ENCODE measurements at regions not wholly inside any gene's neighbourhood (a gene's known extent, or its start where the extent isn't known, plus 50 kb on each side); places are given as distances from the start of the nearest gene placed in this dataset.
A peak's percentile ranks its signal among the peaks of the same experiment; 100 is the strongest.

DNA sequence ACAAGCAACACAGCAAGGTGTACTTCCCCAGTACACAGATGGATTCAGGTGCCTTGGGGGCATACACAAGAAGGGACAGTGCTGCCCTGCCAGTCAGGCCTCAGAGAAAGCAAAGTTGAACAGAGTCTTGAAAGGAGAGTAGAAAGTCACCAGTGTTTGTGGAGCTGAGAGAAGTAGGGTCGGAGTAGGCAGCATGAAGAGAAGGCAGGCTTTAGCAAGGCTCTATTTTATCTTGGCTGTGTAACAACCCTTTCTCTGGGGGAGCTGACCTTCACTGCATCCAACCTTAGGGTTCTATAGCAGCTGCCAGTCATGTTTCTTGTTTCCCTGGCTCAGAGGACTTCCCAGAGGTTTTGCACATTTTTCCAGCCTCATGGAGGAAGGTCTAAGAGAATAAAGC is 77.4 kb upstream of the BLID start:
- Mint-ChIP-seq H3K4me3 (no peak overlapping the region), H3K4me1 (no peaks in the 10 kb centered on the region), H3K36me3 (no peaks in the 10 kb centered on the region), H3K27ac (no peak overlapping the region), H3K27me3 (peaks cover 4% of the 10 kb centered on the region), H3K9me3 (peaks cover 0 to 5% (median 0%) of the 10 kb centered on the region in 3 donors)

DNA sequence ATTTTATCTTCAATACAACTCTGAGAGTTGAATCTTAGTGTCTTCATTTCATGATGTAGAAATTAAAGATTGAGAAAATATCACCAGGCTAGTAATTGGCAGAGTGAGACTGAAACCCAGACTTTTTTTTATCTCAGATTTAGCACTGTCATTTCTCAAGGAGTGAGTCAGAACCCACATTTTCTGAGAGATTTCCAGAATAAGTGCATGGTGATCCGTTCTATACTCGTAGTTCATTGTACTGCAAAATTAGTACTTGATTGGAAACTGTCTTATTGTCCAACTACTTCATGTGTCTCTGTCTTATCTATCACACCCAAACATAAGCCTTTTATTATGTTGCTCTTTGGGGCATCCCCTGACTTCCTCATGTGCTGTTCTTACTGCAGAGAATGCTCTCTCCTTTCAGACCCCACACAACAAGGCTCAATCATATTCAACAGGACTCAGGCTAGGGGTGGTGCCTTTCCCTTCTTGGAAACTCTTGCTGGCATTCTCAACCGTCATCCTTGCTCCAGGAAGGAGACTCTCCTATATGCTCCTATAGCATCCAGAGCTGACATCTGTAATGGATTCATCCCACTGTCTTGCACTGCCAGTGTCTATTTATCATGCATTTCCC is 76.7 kb upstream of the BLID start:
- Mint-ChIP-seq H3K27ac (no peak overlapping the region), H3K9me3 (peaks cover 0 to 5% (median 0%) of the 10 kb centered on the region in 3 donors), H3K27me3 (peaks cover 4% of the 10 kb centered on the region), H3K36me3 (no peaks in the 10 kb centered on the region), H3K4me3 (peak overlapping the region in 1 of 4 donors; percentile 32), H3K4me1 (no peaks in the 10 kb centered on the region)

DNA sequence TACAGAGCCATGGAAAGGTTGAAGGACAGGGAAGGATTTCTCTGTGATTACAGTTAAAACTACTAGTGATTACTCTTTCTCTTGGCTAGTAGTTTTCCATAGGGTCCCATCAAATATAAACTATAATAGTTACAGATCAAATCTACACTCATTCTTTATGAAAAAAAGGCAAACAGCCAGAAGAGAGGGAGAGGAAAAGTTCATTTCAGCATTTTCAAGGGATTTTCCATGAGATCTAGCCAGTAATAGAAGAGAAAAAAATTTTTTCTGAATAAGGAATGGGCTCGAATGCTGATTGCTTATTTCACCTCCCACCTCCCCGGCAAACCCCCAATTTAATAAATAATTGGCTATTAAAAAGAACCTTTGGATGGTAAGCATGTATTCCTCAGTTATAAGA is 74.8 kb upstream of the BLID start:
- H3K9me3 Mint-ChIP-seq = peaks cover 0 to 2% (median 0%) of the 10 kb centered on the region in 3 donors
- no peaks in the 10 kb centered on the region for H3K4me1 Mint-ChIP-seq
- H3K27ac Mint-ChIP-seq = no peak overlapping the region
- no peaks in the 10 kb centered on the region for H3K27me3 Mint-ChIP-seq
- no peak overlapping the region for H3K4me3 Mint-ChIP-seq
- H3K36me3 Mint-ChIP-seq = no peaks in the 10 kb centered on the region

DNA sequence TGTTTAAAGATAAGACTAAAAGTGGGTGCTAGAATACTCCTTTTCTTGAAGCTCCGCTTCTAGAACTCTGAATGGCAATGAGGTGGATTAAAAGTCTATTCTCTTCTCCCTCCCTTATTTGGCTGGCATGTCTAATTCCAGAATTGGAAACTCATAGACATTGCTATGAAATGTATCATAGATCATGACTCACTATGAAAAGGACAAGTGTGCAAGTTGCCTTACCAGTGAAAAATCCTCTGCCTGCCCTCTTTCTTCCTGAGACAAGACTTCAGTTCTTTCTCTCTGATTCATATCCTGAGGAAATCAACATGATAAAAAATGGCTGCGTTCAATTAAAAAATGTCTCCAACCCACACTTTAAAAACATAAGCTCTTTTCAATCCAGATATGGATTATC is 73.2 kb upstream of the BLID start:
- Mint-ChIP-seq H3K36me3 (no peaks in the 10 kb centered on the region), H3K27me3 (no peaks in the 10 kb centered on the region), H3K4me3 (no peak overlapping the region), H3K9me3 (peaks cover 0 to 2% (median 0%) of the 10 kb centered on the region in 3 donors), H3K27ac (no peak overlapping the region), H3K4me1 (no peaks in the 10 kb centered on the region)

DNA sequence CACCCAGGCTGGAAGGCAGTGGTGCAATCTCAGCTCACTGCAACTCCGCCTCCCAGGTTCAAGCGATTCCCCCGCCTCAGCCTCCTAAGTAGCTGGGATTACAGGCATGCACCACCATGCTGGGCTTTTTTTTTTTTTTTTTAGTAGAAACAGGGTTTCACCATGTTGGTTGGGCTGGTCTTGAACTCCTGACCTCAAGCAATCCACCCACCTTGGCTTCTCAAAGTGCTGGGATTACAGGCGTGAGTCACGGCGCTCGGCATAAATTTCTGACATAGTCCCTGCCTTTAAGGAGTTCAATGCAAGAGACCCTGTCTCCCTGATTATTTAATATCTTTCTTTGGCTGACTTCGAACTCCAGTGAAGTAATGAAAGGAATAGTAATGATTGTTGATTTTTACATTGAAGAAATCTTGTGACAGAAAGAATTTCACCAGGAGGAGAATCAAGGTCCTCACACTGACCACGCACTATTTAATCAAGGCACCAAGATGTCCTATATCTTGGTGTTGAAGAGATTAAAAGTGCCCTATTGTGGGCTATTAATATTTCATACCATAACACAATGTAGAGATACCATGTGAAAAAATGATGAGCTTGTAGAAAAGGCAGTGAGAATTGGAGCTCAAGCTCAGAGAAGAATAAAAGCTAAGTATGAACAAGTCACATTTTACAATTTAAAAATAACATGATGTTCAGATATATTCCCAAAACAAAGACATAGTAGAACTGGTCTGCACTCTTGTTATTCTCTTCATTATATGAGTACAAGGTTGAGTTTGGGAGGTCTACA is 71.6 kb upstream of the BLID start:
- no peaks in the 10 kb centered on the region for H3K36me3 Mint-ChIP-seq
- H3K27ac Mint-ChIP-seq = no peak overlapping the region
- H3K9me3 Mint-ChIP-seq = no peaks in the 10 kb centered on the region
- no peaks in the 10 kb centered on the region for H3K4me1 Mint-ChIP-seq
- H3K4me3 Mint-ChIP-seq = no peak overlapping the region
- no peaks in the 10 kb centered on the region for H3K27me3 Mint-ChIP-seq

DNA sequence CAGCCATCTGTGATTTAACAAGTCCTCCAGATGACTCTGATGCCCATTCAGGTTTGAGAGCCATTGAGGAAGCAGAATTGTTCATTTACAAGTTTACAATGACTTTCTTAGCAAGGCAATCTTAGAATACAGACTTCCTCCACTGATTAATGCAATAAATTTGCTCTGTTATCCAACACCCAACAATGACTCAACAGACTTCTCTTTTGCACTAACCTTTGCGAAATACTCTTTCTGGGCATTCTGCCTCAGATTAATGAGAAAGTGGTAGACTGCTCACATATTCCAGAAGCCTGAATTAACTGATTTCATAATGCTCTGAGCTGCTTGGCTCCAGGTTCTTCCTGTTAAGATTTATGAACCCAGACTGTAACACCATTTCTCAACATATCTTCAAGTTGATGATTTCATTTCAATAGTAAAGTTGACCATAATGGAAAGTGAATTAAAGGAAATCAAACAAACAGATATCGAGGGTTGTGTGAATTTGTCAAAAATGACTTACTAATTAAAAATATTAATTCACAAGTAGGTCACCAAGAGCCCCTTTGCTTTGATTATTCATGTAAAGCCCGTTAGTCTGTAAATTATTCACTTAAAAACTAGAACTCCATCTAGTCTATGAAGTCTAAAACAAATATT is 70.5 kb upstream of the BLID start:
- Mint-ChIP-seq H3K36me3 (no peaks in the 10 kb centered on the region), H3K4me1 (no peaks in the 10 kb centered on the region), H3K9me3 (no peaks in the 10 kb centered on the region), H3K27ac (no peak overlapping the region), H3K4me3 (no peak overlapping the region), H3K27me3 (no peaks in the 10 kb centered on the region)

DNA sequence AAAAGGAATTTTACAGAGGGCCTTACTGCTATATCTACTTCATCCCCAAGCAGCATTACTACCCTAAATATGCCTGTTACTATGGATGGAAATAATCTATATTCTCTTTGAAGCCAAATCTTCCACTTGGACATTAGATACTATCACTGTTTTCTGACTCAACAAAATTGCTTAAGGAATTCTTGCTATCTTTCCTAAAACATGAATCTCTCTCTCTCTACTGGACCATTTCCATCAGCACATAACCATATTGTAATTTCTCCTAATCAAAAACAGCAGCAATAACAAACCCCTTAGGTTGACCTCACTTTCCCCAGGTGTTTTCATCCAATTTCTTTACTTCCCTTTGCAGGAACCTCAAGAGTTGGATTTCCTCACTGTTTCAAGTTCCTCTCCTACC is 67.9 kb upstream of the BLID start:
- Mint-ChIP-seq H3K4me3 (no peak overlapping the region), H3K27ac (no peak overlapping the region), H3K36me3 (no peaks in the 10 kb centered on the region), H3K9me3 (no peaks in the 10 kb centered on the region), H3K27me3 (peaks cover under 1% of the 10 kb centered on the region), H3K4me1 (no peaks in the 10 kb centered on the region)

DNA sequence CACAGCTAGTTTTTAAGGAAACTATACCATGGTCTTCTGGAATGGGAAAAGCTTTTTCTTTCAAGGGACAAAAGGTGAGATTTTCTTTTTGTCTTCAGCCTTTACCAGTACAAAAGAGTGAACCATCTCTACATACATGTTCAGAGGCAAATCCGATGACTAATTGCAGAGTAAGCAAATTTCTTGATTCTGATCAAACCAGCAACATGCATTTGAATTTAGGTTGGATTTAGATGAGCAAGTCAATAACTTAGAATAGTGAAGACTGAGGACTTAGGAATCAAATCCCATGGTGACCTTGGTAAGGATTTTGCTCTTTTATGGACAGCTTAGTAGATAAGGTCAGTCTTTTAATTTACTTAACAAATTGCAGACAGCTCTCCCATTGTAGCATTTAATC is 65.9 kb upstream of the BLID start:
- H3K4me3 Mint-ChIP-seq = no peak overlapping the region
- no peaks in the 10 kb centered on the region for H3K4me1 Mint-ChIP-seq
- no peak overlapping the region for H3K27ac Mint-ChIP-seq
- no peaks in the 10 kb centered on the region for H3K9me3 Mint-ChIP-seq
- no peaks in the 10 kb centered on the region for H3K36me3 Mint-ChIP-seq
- H3K27me3 Mint-ChIP-seq = peaks cover 2% of the 10 kb centered on the region

DNA sequence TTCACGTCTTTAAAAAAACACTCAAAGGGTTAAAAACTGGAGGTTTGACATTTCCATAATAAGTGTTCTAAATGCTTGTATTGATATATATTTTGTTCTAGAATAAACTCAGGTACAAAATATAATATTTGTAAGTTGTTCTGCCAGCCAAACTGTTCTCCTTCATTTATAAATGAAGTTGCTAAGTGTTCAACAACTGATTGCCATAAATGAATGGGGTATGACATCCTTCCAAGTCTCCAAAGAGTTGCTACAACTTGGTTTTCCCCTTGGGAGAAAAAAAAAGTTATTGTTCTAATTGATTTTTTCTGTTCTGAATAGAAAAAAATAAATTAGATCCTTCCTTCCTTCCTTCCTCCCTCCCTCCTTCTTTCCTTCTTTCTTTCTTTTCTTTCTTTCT is 65.4 kb upstream of the BLID start:
- no peaks in the 10 kb centered on the region for H3K9me3 Mint-ChIP-seq
- no peaks in the 10 kb centered on the region for H3K4me1 Mint-ChIP-seq
- no peak overlapping the region for H3K27ac Mint-ChIP-seq
- peaks cover 2% of the 10 kb centered on the region for H3K27me3 Mint-ChIP-seq
- no peaks in the 10 kb centered on the region for H3K36me3 Mint-ChIP-seq
- no peak overlapping the region for H3K4me3 Mint-ChIP-seq

DNA sequence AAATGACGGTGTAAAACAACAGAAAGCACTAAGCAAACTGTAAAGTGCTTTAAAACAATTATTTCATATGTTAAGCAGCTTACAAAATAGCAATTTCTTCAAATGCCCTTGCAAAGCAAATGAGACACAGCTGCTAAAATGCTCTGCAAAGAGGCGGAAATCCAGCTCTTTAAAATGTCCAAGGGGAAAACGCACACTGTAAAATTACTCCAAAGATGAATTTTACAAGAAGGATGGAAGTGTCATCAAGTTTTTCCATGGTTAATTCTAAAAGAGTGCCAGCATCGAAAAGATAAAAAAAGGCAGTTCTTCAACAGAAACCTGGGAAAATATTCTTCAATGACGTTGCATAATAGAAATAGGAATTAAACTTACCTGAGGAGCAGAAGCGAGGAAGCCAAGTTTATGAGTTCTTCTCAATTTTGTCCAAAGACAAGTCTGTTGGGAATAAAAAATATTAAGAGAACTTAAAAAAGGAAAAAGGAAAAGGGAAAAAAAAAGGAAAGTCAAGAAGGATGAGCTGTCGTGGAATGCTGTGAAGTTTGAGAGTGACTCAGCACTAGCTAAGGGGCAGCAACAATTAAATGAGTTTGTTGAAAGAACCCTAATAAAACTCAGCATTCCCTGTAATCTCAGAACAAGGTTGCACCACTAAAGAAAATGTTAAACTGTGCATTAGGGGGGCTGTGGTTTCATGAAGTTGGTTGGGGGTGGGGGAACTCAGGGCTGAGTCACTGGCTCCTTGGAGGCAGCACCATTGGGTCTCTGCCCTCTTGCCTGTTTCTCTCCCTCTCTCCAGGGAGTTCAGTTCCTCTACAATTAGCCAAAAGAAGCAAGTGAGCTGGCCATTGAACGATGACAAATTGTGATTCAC is 64.2 kb upstream of the BLID start:
- Mint-ChIP-seq H3K27me3 (peaks cover 2% of the 10 kb centered on the region), H3K9me3 (no peaks in the 10 kb centered on the region), H3K4me1 (no peaks in the 10 kb centered on the region), H3K36me3 (no peaks in the 10 kb centered on the region), H3K27ac (no peak overlapping the region), H3K4me3 (no peak overlapping the region)

DNA sequence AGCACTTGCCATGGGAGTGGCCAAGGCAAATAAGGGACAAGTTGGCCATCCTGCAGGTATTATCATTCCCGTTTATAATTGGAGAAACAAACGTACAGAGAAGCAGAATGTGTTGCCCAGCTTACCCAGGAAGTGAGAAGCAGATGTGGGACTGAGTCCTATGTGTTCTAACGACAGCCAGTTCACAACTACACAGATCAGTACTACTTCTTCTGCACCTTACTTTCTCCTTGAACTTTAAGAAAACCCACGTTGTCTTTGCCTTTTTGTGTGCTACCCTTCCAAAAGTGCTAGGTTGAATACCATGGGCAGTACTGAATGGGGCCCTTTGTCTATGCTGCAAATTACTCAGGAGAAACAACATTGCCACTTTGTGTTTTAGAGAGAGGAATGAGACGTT is 62.8 kb upstream of the BLID start:
- no peak overlapping the region for H3K27ac Mint-ChIP-seq
- peaks cover 2% of the 10 kb centered on the region for H3K27me3 Mint-ChIP-seq
- no peaks in the 10 kb centered on the region for H3K4me1 Mint-ChIP-seq
- H3K36me3 Mint-ChIP-seq = no peaks in the 10 kb centered on the region
- H3K9me3 Mint-ChIP-seq = no peaks in the 10 kb centered on the region
- H3K4me3 Mint-ChIP-seq = no peak overlapping the region

DNA sequence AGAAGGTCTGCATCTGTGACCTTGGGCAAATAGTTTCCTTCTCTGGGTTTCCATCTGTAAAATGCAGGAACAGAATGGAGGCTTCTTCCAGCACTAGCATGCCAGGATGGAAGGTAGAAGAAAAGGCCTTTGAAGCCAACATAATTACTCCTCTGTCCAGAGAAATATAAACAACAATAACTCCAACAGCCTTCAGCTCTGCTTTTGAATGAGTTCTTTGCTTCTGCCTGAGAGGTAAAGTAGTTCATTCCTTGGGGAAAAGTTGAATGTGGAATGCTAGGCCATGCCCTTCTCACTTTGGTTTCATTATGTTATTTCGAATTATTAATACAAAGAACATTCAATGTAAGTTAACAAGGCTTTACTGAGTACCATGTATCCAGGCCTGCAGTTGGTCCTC is 61.2 kb upstream of the BLID start:
- Mint-ChIP-seq H3K27ac (no peak overlapping the region), H3K4me1 (no peaks in the 10 kb centered on the region), H3K9me3 (peaks cover 0 to 4% (median 0%) of the 10 kb centered on the region in 3 donors), H3K36me3 (no peaks in the 10 kb centered on the region), H3K4me3 (no peak overlapping the region), H3K27me3 (peaks cover 2% of the 10 kb centered on the region)

DNA sequence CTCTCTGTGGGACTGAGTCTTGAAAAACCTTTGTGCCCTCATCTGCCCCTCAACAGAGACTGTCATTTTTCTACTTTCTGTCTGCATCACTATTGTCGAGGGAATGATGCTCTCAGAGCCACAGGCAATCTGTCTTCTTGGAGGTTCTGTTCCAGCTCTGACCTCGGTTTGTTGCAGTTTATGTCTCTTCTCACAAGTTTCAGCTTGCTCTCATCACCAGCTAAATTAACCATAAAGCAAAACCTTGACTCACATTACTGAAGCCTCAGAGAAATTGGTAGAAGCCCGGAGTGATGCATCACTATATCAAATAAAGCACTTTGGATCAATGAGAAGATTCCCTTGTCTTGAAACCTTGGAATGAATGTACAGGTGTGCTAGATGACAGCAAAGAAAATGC is 60.6 kb upstream of the BLID start:
- Mint-ChIP-seq H3K36me3 (no peaks in the 10 kb centered on the region), H3K4me3 (no peak overlapping the region), H3K27ac (no peak overlapping the region), H3K4me1 (no peaks in the 10 kb centered on the region), H3K9me3 (peaks cover 0 to 4% (median 0%) of the 10 kb centered on the region in 3 donors), H3K27me3 (peaks cover 2% of the 10 kb centered on the region)

DNA sequence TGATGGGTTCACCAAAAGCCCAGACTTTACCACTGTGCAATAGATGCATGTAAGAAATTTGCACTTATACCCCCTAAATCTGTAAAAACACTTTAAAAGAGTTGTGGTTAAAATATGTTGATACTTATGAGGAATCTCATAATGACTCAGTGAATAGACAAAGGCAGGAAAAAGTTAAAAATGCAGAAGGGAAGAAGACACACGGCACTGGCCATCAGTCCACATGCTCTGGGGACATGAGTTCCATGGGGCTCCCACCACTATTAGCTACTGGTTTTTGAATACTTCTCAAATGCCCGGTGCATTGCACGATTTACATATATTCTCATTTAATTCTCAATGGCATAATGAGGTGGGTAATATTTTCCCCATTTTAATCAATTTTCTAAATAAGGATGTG is 59.3 kb upstream of the BLID start:
- Mint-ChIP-seq H3K36me3 (no peaks in the 10 kb centered on the region), H3K4me1 (no peaks in the 10 kb centered on the region), H3K9me3 (peaks cover 0 to 4% (median 0%) of the 10 kb centered on the region in 3 donors), H3K27ac (no peak overlapping the region), H3K27me3 (peaks cover 2% of the 10 kb centered on the region), H3K4me3 (no peak overlapping the region)

DNA sequence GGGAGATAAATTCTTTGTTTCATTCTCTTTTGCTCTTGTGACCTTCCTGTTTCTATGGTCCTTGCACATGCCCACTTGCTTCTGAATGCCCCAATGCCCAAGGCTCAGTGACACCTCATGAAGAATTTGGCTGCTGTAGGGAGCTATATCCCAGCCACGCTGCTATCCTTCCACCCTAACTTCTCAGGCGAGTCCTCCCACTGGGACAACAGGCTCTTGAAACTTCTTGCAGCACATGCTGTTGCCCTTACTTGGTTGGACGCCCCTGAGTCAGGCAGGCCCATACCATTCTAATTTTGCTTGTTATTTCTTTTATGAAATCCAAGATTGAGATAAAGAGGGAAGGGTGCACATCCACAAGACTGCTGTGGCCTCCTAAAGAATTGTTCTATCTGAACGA is 57.6 kb upstream of the BLID start:
- H3K4me3 Mint-ChIP-seq = no peak overlapping the region
- H3K9me3 Mint-ChIP-seq = peaks cover 0 to 4% (median 0%) of the 10 kb centered on the region in 3 donors
- no peaks in the 10 kb centered on the region for H3K36me3 Mint-ChIP-seq
- H3K4me1 Mint-ChIP-seq = no peaks in the 10 kb centered on the region
- no peaks in the 10 kb centered on the region for H3K27me3 Mint-ChIP-seq
- no peak overlapping the region for H3K27ac Mint-ChIP-seq
